H1 (cell line): ENCODE measurements at regions not wholly inside any gene's neighbourhood (a gene's known extent, or its start where the extent isn't known, plus 50 kb on each side); places are given as distances from the start of the nearest gene placed in this dataset.

ENCODE experiments used
- CBX5 ChIP-seq: fragments of 300-800, 300-1000 bp; sonication (generic); IDR thresholded peaks from 2 replicates; pipeline ENCODE4 v1.7.1; 2016; ENCODE audit warnings: antibody characterized with exemption, low read length, low read depth
- CREB1 ChIP-seq: IDR thresholded peaks from 2 replicates; pipeline ENCODE4 v1.6.1; 2012; ENCODE audit warnings: inconsistent platforms
- EZH2 ChIP-seq: fragments of 200-600 bp; sonication (generic); IDR thresholded peaks from 2 replicates; pipeline ENCODE4 v1.7.1; 2012; ENCODE audit warnings: low read depth, mild to moderate bottlenecking, moderate library complexity, low read length, inconsistent platforms; ENCODE audit not compliant: severe bottlenecking
- JUN ChIP-seq: IDR thresholded peaks from 2 replicates; pipeline ENCODE4 v1.6.1; 2011; ENCODE audit warnings: low read depth, mild to moderate bottlenecking, improper control_type of control experiment, low read length
- JUND ChIP-seq: IDR thresholded peaks from 2 replicates; pipeline ENCODE4 v1.6.1; 2011; ENCODE audit warnings: mild to moderate bottlenecking, improper control_type of control experiment, low read length
- MAFK ChIP-seq: IDR thresholded peaks from 2 replicates; pipeline ENCODE4 v1.6.1; 2012; ENCODE audit warnings: low read depth, mild to moderate bottlenecking, improper control_type of control experiment, low read length
- TF ChIP-seq, protein P1 (sequence below): fragments of 300-600 bp; sonication (generic); IDR thresholded peaks from 2 replicates; pipeline ENCODE4 v1.7.1; 2012; ENCODE audit warnings: low read length, moderate library complexity, mild to moderate bottlenecking, inconsistent platforms; ENCODE audit not compliant: insufficient replicate concordance
- TF ChIP-seq, protein P2 (sequence below): IDR thresholded peaks from 2 replicates; pipeline ENCODE4 v1.6.1; 2012; ENCODE audit warnings: low read length, inconsistent platforms

GRCh38 chr12:41920355-41920754, 224.3 kb downstream of the GXYLT1 start (continued):
- TF ChIP-seq, protein P1, sequence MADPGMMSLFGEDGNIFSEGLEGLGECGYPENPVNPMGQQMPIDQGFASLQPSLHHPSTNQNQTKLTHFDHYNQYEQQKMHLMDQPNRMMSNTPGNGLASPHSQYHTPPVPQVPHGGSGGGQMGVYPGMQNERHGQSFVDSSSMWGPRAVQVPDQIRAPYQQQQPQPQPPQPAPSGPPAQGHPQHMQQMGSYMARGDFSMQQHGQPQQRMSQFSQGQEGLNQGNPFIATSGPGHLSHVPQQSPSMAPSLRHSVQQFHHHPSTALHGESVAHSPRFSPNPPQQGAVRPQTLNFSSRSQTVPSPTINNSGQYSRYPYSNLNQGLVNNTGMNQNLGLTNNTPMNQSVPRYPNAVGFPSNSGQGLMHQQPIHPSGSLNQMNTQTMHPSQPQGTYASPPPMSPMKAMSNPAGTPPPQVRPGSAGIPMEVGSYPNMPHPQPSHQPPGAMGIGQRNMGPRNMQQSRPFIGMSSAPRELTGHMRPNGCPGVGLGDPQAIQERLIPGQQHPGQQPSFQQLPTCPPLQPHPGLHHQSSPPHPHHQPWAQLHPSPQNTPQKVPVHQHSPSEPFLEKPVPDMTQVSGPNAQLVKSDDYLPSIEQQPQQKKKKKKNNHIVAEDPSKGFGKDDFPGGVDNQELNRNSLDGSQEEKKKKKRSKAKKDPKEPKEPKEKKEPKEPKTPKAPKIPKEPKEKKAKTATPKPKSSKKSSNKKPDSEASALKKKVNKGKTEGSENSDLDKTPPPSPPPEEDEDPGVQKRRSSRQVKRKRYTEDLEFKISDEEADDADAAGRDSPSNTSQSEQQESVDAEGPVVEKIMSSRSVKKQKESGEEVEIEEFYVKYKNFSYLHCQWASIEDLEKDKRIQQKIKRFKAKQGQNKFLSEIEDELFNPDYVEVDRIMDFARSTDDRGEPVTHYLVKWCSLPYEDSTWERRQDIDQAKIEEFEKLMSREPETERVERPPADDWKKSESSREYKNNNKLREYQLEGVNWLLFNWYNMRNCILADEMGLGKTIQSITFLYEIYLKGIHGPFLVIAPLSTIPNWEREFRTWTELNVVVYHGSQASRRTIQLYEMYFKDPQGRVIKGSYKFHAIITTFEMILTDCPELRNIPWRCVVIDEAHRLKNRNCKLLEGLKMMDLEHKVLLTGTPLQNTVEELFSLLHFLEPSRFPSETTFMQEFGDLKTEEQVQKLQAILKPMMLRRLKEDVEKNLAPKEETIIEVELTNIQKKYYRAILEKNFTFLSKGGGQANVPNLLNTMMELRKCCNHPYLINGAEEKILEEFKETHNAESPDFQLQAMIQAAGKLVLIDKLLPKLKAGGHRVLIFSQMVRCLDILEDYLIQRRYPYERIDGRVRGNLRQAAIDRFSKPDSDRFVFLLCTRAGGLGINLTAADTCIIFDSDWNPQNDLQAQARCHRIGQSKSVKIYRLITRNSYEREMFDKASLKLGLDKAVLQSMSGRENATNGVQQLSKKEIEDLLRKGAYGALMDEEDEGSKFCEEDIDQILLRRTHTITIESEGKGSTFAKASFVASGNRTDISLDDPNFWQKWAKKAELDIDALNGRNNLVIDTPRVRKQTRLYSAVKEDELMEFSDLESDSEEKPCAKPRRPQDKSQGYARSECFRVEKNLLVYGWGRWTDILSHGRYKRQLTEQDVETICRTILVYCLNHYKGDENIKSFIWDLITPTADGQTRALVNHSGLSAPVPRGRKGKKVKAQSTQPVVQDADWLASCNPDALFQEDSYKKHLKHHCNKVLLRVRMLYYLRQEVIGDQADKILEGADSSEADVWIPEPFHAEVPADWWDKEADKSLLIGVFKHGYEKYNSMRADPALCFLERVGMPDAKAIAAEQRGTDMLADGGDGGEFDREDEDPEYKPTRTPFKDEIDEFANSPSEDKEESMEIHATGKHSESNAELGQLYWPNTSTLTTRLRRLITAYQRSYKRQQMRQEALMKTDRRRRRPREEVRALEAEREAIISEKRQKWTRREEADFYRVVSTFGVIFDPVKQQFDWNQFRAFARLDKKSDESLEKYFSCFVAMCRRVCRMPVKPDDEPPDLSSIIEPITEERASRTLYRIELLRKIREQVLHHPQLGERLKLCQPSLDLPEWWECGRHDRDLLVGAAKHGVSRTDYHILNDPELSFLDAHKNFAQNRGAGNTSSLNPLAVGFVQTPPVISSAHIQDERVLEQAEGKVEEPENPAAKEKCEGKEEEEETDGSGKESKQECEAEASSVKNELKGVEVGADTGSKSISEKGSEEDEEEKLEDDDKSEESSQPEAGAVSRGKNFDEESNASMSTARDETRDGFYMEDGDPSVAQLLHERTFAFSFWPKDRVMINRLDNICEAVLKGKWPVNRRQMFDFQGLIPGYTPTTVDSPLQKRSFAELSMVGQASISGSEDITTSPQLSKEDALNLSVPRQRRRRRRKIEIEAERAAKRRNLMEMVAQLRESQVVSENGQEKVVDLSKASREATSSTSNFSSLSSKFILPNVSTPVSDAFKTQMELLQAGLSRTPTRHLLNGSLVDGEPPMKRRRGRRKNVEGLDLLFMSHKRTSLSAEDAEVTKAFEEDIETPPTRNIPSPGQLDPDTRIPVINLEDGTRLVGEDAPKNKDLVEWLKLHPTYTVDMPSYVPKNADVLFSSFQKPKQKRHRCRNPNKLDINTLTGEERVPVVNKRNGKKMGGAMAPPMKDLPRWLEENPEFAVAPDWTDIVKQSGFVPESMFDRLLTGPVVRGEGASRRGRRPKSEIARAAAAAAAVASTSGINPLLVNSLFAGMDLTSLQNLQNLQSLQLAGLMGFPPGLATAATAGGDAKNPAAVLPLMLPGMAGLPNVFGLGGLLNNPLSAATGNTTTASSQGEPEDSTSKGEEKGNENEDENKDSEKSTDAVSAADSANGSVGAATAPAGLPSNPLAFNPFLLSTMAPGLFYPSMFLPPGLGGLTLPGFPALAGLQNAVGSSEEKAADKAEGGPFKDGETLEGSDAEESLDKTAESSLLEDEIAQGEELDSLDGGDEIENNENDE = no peak
- no peak for TF ChIP-seq JUND
- TF ChIP-seq JUN = no peak
- no peak for TF ChIP-seq MAFK
- TF ChIP-seq, protein P2, sequence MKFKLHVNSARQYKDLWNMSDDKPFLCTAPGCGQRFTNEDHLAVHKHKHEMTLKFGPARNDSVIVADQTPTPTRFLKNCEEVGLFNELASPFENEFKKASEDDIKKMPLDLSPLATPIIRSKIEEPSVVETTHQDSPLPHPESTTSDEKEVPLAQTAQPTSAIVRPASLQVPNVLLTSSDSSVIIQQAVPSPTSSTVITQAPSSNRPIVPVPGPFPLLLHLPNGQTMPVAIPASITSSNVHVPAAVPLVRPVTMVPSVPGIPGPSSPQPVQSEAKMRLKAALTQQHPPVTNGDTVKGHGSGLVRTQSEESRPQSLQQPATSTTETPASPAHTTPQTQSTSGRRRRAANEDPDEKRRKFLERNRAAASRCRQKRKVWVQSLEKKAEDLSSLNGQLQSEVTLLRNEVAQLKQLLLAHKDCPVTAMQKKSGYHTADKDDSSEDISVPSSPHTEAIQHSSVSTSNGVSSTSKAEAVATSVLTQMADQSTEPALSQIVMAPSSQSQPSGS = no peak
- TF ChIP-seq CBX5 = no peak
- no peak for TF ChIP-seq EZH2
- no peak for TF ChIP-seq CREB1
